Tibial nerve (tissue), 4 donors: ENCODE measurements at regions not wholly inside any gene's neighbourhood (a gene's known extent, or its start where the extent isn't known, plus 50 kb on each side); places are given as distances from the start of the nearest gene placed in this dataset.

Experiments used
- DNase-seq, 2 donors: peaks; one replicate each; pipeline ENCODE4 v3.0.0-alpha.2; 2019; ENCODE audit warnings: low spot score in 2 of 2
- H3K27ac ChIP-seq, 4 donors: fragments of 200-600 bp; sonication (generic) in 3 of 4; one replicate each; pipeline ENCODE4 v1.5.1; 2017 to 2019; ENCODE audit warnings: mild to moderate bottlenecking in 1 of 4
- H3K27me3 ChIP-seq, 2 donors: fragments of 200-600 bp; sonication (generic) in 1 of 2; one replicate each; pipeline versions ENCODE4 v1.5.1 to v1.6.0; 2017 to 2019
- H3K36me3 ChIP-seq, 3 donors: fragments of 200-600 bp; sonication (generic); one replicate each; pipeline ENCODE4 v1.5.1; 2018 to 2019
- H3K4me1 ChIP-seq, 4 donors: fragments of 200-600 bp; sonication (generic) in 3 of 4; one replicate each; pipeline ENCODE4 v1.5.1; 2017 to 2019
- H3K4me3 ChIP-seq, 4 donors: fragments of 200-600 bp; sonication (generic) in 3 of 4; one replicate each; pipeline ENCODE4 v1.5.1; 2017 to 2019; ENCODE audit warnings: mild to moderate bottlenecking in 1 of 4, moderate library complexity in 1 of 4
- H3K9me3 ChIP-seq, 4 donors: fragments of 200-600 bp; sonication (generic) in 3 of 4; one replicate each; pipeline ENCODE4 v1.5.1; 2017 to 2019
- EP300 ChIP-seq, 2 donors: sonication (generic); formaldehyde crosslinking; IDR thresholded peaks; one replicate each; pipeline ENCODE4 v1.6.1; 2017; ENCODE audit warnings: antibody characterized with exemption in 2 of 2, mild to moderate bottlenecking in 1 of 2
- POLR2A ChIP-seq, 2 donors: fragments of 450-650 bp; IDR thresholded peaks; one replicate each; pipeline ENCODE4 v1.6.1; 2017; ENCODE audit warnings: antibody characterized with exemption in 2 of 2, mild to moderate bottlenecking in 2 of 2, moderate library complexity in 2 of 2
- WGBS, 2 donors: methylation state at CpG; one replicate each; pipeline ENCODE4 v1.1.5; 2018; 5-methylcytosine and 5-hydroxymethylcytosine counted together
- TF ChIP-seq, protein P1 (sequence below), 5 experiments: fragments of 200-600 bp in 3 of 5; fragments of 450-650 bp in 2 of 5; sonication (generic) in 3 of 5; IDR thresholded peaks; one replicate each; pipeline ENCODE4 v1.5.1; 2016 to 2019; ENCODE audit warnings: antibody characterized with exemption in 5 of 5, mild to moderate bottlenecking in 3 of 5, moderate library complexity in 2 of 5

DNA sequence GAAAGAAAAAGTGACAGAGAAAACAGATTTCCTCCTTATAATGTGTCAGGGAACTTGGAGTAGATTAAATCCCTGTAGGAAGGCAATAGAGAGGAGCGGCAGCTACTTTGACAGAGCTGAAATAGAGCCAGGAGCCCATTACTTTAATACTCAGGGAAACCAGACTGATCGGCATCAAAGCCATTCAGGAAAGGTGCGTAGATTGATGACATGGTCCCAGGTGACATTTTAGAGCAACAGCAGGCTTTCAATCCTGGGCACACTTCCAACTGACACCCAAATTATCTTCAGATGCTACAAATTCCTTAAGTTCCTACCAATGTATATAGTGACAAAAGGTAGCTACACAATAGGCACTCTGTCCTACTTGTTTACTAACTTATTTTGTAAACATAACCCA, 821.5 kb downstream of the CDH8 start:
- no peaks in the 10 kb centered on the region for H3K36me3 ChIP-seq
- no peak overlapping the region for H3K4me3 ChIP-seq
- no peaks in the 10 kb centered on the region for H3K27me3 ChIP-seq
- no peak overlapping the region for H3K27ac ChIP-seq
- TF ChIP-seq POLR2A (IDR thresholded peaks at IDR 0.05) (no peak), EP300 (IDR thresholded peaks at IDR 0.05) (no peak)
- TF ChIP-seq, protein P1, sequence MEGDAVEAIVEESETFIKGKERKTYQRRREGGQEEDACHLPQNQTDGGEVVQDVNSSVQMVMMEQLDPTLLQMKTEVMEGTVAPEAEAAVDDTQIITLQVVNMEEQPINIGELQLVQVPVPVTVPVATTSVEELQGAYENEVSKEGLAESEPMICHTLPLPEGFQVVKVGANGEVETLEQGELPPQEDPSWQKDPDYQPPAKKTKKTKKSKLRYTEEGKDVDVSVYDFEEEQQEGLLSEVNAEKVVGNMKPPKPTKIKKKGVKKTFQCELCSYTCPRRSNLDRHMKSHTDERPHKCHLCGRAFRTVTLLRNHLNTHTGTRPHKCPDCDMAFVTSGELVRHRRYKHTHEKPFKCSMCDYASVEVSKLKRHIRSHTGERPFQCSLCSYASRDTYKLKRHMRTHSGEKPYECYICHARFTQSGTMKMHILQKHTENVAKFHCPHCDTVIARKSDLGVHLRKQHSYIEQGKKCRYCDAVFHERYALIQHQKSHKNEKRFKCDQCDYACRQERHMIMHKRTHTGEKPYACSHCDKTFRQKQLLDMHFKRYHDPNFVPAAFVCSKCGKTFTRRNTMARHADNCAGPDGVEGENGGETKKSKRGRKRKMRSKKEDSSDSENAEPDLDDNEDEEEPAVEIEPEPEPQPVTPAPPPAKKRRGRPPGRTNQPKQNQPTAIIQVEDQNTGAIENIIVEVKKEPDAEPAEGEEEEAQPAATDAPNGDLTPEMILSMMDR (IDR thresholded peaks at IDR 0.05) = no peak
- H3K4me1 ChIP-seq = no peaks in the 10 kb centered on the region
- H3K9me3 ChIP-seq = no peaks in the 10 kb centered on the region
- 87% methylated on average over 3 of the region's 3 CpGs for WGBS, 2 donors
- no peak for DNase-seq

- H3K4me3 ChIP-seq = no peak overlapping the region
- H3K36me3 ChIP-seq = no peaks in the 10 kb centered on the region
- H3K27ac ChIP-seq = no peak overlapping the region
- no peaks in the 10 kb centered on the region for H3K9me3 ChIP-seq
- no peaks in the 10 kb centered on the region for H3K27me3 ChIP-seq
- H3K4me1 ChIP-seq = no peaks in the 10 kb centered on the region
- no peak for DNase-seq
- TF ChIP-seq POLR2A (IDR thresholded peaks at IDR 0.05) (no peak), EP300 (IDR thresholded peaks at IDR 0.05) (no peak)
- TF ChIP-seq, protein P1 (IDR thresholded peaks at IDR 0.05) = no peak
These were observed 826.2 kb downstream of the CDH8 start for GRCh38 chr16:61210076-61210475.

DNA sequence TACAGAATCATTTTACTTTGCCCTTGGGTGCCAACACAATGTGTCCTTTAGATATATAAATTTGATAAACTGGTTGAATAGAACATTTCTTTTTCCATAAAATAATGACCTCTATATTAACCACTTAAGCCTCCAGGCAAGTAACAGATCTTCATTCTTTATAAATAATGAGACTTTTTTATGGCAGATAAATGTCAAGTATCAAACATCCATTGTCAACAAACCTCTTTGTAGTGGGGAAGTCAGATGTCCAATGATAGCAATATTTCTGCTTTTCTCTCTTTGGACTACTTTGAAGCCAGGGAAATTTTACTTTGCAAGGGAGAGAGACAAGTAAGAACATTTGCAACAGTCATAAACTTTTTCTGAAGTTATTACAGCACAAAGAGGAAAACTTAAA, 841.2 kb downstream of the CDH8 start:
- no peak for TF ChIP-seq EP300 (IDR thresholded peaks at IDR 0.05)
- TF ChIP-seq, protein P1 (IDR thresholded peaks at IDR 0.05) = no peak
- TF ChIP-seq POLR2A (IDR thresholded peaks at IDR 0.05) = no peak
- Histone ChIP-seq H3K4me3 (no peak overlapping the region), H3K27ac (no peak overlapping the region), H3K4me1 (no peaks in the 10 kb centered on the region), H3K27me3 (no peaks in the 10 kb centered on the region), H3K36me3 (no peaks in the 10 kb centered on the region), H3K9me3 (no peaks in the 10 kb centered on the region)
- no peak for DNase-seq

DNA sequence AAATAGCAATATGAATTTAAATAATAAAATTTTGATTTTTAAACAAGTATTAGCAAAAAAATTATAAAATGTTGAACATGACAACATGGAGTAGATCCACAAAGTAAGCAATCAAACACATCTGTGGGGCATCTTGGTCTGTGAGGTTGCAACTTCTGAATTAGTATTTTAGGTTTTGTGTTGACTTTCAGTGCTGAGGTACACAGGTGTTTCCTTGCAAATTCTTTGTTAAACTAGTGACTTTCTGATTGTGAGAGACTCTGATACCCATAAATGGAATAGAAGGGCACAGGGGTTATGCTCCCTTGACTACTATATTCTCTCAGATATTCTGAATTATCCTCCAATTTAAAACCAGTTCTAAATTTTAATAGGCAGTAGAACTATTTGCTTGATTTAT, 841.7 kb downstream of the CDH8 start:
- Histone ChIP-seq H3K27me3 (no peaks in the 10 kb centered on the region), H3K9me3 (no peaks in the 10 kb centered on the region), H3K36me3 (no peaks in the 10 kb centered on the region), H3K4me1 (no peaks in the 10 kb centered on the region), H3K4me3 (no peak overlapping the region), H3K27ac (no peak overlapping the region)
- TF ChIP-seq, protein P1 (IDR thresholded peaks at IDR 0.05) = no peak
- TF ChIP-seq POLR2A (IDR thresholded peaks at IDR 0.05) = no peak
- no peak for TF ChIP-seq EP300 (IDR thresholded peaks at IDR 0.05)
- DNase-seq = no peak

GRCh38 chr16:61182391-61182790, 853.8 kb downstream of the CDH8 start:
- Histone ChIP-seq H3K36me3 (no peaks in the 10 kb centered on the region), H3K9me3 (no peaks in the 10 kb centered on the region), H3K27me3 (no peaks in the 10 kb centered on the region), H3K27ac (no peak overlapping the region), H3K4me1 (no peaks in the 10 kb centered on the region), H3K4me3 (no peak overlapping the region)
- 45 to 47% methylated on average over 1 of the region's 1 CpG for WGBS, 2 donors
- TF ChIP-seq, protein P1 (IDR thresholded peaks at IDR 0.05) = no peak
- TF ChIP-seq POLR2A (IDR thresholded peaks at IDR 0.05) = no peak
- no peak for TF ChIP-seq EP300 (IDR thresholded peaks at IDR 0.05)
- DNase-seq = no peak
